ENCODE measurements at regions not wholly inside any gene's neighbourhood (a gene's known extent, or its start where the extent isn't known, plus 50 kb on each side); places are given as distances from the start of the nearest gene placed in this dataset.

- no peak for DNase-seq (ENCODE audit: low spot score)
These were observed 102.7 kb upstream of the AGBL1 start for GRCh38 chr15:85976986-85977385.

GRCh38 chr15:85977586-85977985 lies 102.1 kb upstream of the AGBL1 start:
- DNase-seq (ENCODE audit: low spot score) = no peak

GRCh38 chr15:85979929-85980328 lies 99.7 kb upstream of the AGBL1 start:
- no peak for DNase-seq (ENCODE audit: low spot score)

GRCh38 chr15:85980946-85981345 lies 98.7 kb upstream of the AGBL1 start:
- no peak for DNase-seq (ENCODE audit: low spot score)

- no peak for DNase-seq (ENCODE audit: low spot score)
These were observed 95.4 kb upstream of the AGBL1 start for GRCh38 chr15:85984241-85984640.

GRCh38 chr15:85986116-85986515 lies 93.6 kb upstream of the AGBL1 start:
- no peak for DNase-seq (ENCODE audit: low spot score)

GRCh38 chr15:85986741-85987140 lies 92.9 kb upstream of the AGBL1 start:
- no peak for DNase-seq (ENCODE audit: low spot score)

- no peak for DNase-seq (ENCODE audit: low spot score)
These were observed 90.9 kb upstream of the AGBL1 start for GRCh38 chr15:85988741-85989140.

- DNase-seq (ENCODE audit: low spot score) = no peak
These were observed 87.4 kb upstream of the AGBL1 start for GRCh38 chr15:85992224-85992623.

- no peak for DNase-seq (ENCODE audit: low spot score)
These were observed 86.6 kb upstream of the AGBL1 start for GRCh38 chr15:85993116-85993515.

GRCh38 chr15:85997618-85998017 lies 82.1 kb upstream of the AGBL1 start:
- no peak for DNase-seq (ENCODE audit: low spot score)

- no peak for DNase-seq (ENCODE audit: low spot score)
These were observed 80.0 kb upstream of the AGBL1 start for GRCh38 chr15:85999658-86000057.

- DNase-seq (ENCODE audit: low spot score) = no peak
These were observed 78.5 kb upstream of the AGBL1 start for GRCh38 chr15:86001200-86001599.

- no peak for DNase-seq (ENCODE audit: low spot score)
These were observed 77.2 kb upstream of the AGBL1 start for GRCh38 chr15:86002444-86002843.

- no peak for DNase-seq (ENCODE audit: low spot score)
These were observed 75.6 kb upstream of the AGBL1 start for GRCh38 chr15:86004061-86004460.

- DNase-seq (ENCODE audit: low spot score) = no peak
These were observed 73.1 kb upstream of the AGBL1 start for GRCh38 chr15:86006546-86006945.

- DNase-seq (ENCODE audit: low spot score) = no peak
These were observed 69.9 kb upstream of the AGBL1 start for GRCh38 chr15:86009727-86010126.

GRCh38 chr15:86010398-86010797 lies 69.3 kb upstream of the AGBL1 start:
- DNase-seq (ENCODE audit: low spot score) = no peak

- no peak for DNase-seq (ENCODE audit: low spot score)
These were observed 68.8 kb upstream of the AGBL1 start for GRCh38 chr15:86010891-86011290.

GRCh38 chr15:86014016-86014415 lies 65.7 kb upstream of the AGBL1 start:
- no peak for DNase-seq (ENCODE audit: low spot score)

GRCh38 chr15:86016750-86017149 lies 62.9 kb upstream of the AGBL1 start:
- no peak for DNase-seq (ENCODE audit: low spot score)

GRCh38 chr15:86018679-86019078 lies 61.0 kb upstream of the AGBL1 start:
- DNase-seq (ENCODE audit: low spot score) = no peak

- peak; percentile 88 for DNase-seq (ENCODE audit: low spot score)
These were observed 58.1 kb upstream of the AGBL1 start for GRCh38 chr15:86021281-86022264.

Measured in HT-29 (cell line).